Spleen (tissue), 7 donors: ENCODE measurements at regions not wholly inside any gene's neighbourhood (a gene's known extent, or its start where the extent isn't known, plus 50 kb on each side); places are given as distances from the start of the nearest gene placed in this dataset.

Source experiments
- CTCF ChIP-seq, 11 experiments: fragments of 200-600 bp in 7 of 11; fragments of 450-650 bp in 4 of 11; sonication (generic) in 4 of 11; IDR thresholded peaks in 8 of 11; conservative IDR thresholded peaks in 3 of 11; 1 replicate in 7 of 11; 2 replicates in 4 of 11; pipeline versions ENCODE4 v1.4.0 to v1.8.0; 2016 to 2021; ENCODE audit warnings: antibody characterized with exemption in 11 of 11, inconsistent platforms in 4 of 11, mild to moderate bottlenecking in 1 of 11
- POLR2A ChIP-seq, 3 donors: fragments of 450-650 bp; IDR thresholded peaks; one replicate each; pipeline ENCODE4 v1.5.1; 2017; ENCODE audit warnings: antibody characterized with exemption in 3 of 3, mild to moderate bottlenecking in 1 of 3
- donor health status: DM: no; HTN: no; CAD: no; lungs with moderate emphysema.
- donor health status: DM: no; HTN: no; CAD: no.
- donor health status: DM: no; HTN: no; CAD: no.

DNA sequence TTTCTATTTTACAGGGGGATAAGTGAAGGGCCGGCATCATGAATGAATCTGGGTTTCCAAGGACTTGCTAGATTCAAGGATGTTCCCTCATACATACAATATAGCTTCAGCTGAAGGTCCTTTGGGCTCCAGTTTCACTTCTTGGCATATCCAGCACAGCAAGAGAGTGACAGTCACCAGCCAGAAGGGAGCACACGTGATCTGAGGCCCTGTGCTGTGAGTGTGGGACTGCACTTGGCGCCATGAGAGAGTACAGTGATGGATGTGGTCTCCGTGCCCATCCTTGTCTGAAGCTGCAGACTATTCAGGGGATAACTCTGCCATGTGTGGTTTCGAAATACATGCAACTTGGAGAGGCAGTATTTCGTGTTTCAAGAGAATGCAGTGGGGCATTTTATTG lies 159.7 kb upstream of the DSCAM start:
- TF ChIP-seq CTCF (IDR thresholded peaks at IDR 0.05 in 8 of 11, conservative IDR thresholded peaks at IDR 0.05 in 3 of 11): no peak
- TF ChIP-seq POLR2A (IDR thresholded peaks at IDR 0.05): no peak
